ENCODE measurements at regions not wholly inside any gene's neighbourhood (a gene's known extent, or its start where the extent isn't known, plus 50 kb on each side); places are given as distances from the start of the nearest gene placed in this dataset.

- no peak for TF ChIP-seq CTCF (IDR thresholded peaks at IDR 0.05; ENCODE audit: low read depth, low read length)
- no peak overlapping the region for H3K4me3 ChIP-seq (ENCODE audit: low read depth, low read length)
Observed at GRCh38 chr11:127612607-127613006, 612.0 kb upstream of the KIRREL3 start.

GRCh38 chr11:127609025-127609773 is 608.6 kb upstream of the KIRREL3 start:
- no peak for TF ChIP-seq CTCF (IDR thresholded peaks at IDR 0.05; ENCODE audit: low read depth, low read length)
- no peak overlapping the region for H3K4me3 ChIP-seq (ENCODE audit: low read depth, low read length)

GRCh38 chr11:127607487-127608085 is 607.0 kb upstream of the KIRREL3 start:
- no peak overlapping the region for H3K4me3 ChIP-seq (ENCODE audit: low read depth, low read length)

GRCh38 chr11:127601578-127601977 is 601.0 kb upstream of the KIRREL3 start:
- no peak for TF ChIP-seq CTCF (IDR thresholded peaks at IDR 0.05; ENCODE audit: low read depth, low read length)
- H3K4me3 ChIP-seq (ENCODE audit: low read depth, low read length) = no peak overlapping the region

More at GRCh38 chr11:127607487-127608085, 607.0 kb upstream of the KIRREL3 start:
- TF ChIP-seq CTCF (IDR thresholded peaks at IDR 0.05; ENCODE audit: low read depth, low read length) = no peak

GRCh38 chr11:127600674-127601073 is 600.1 kb upstream of the KIRREL3 start:
- H3K4me3 ChIP-seq (ENCODE audit: low read depth, low read length) = no peak overlapping the region
- TF ChIP-seq CTCF (IDR thresholded peaks at IDR 0.05; ENCODE audit: low read depth, low read length) = no peak

- no peak for TF ChIP-seq CTCF (IDR thresholded peaks at IDR 0.05; ENCODE audit: low read depth, low read length)
- no peak overlapping the region for H3K4me3 ChIP-seq (ENCODE audit: low read depth, low read length)
Observed at GRCh38 chr11:127598476-127598875, 597.9 kb upstream of the KIRREL3 start.

GRCh38 chr11:127596433-127596832 is 595.9 kb upstream of the KIRREL3 start:
- TF ChIP-seq CTCF (IDR thresholded peaks at IDR 0.05; ENCODE audit: low read depth, low read length) = no peak
- H3K4me3 ChIP-seq (ENCODE audit: low read depth, low read length) = no peak overlapping the region

Data from WI38 (cell line).